SK-N-SH (cell line): ENCODE measurements at regions not wholly inside any gene's neighbourhood (a gene's known extent, or its start where the extent isn't known, plus 50 kb on each side); places are given as distances from the start of the nearest gene placed in this dataset.

Experiments used
- CTCF ChIA-PET: fragments of 300-600, 350-600 bp; formaldehyde crosslinking; extraction: SDS; loops from one replicate; lab custom pipeline; 2021; lab: Yijun Ruan, JAX
- POLR2A ChIA-PET: fragments of 350-600 bp; sonication (Branson Sonifier 250); formaldehyde crosslinking; extraction: SDS; loops from one replicate; lab custom pipeline; 2020; ENCODE audit warnings: antibody characterized with exemption, inconsistent platforms; lab: Yijun Ruan, JAX
- DNase-seq: peaks from one replicate; pipeline ENCODE4 v3.0.0; 2012
- H2AFZ ChIP-seq: fragments of 200-600 bp; sonication (generic); 2 replicates; pipeline ENCODE4 v1.8.1; 2016; ENCODE audit warnings: antibody characterized with exemption, mild to moderate bottlenecking, low read depth
- H3F3A ChIP-seq: fragments of 200-600 bp; sonication (generic); replicated peaks from 2 replicates; pipeline ENCODE3; 2016; ENCODE audit warnings: antibody characterized with exemption, mild to moderate bottlenecking; ENCODE audit not compliant: insufficient read depth
- H3K27ac ChIP-seq, 2 experiments: fragments of 200-500 bp in 1 of 2; fragments of 200-600 bp in 1 of 2; sonication (Bioruptor generic) in 1 of 2; sonication (generic), shearing (Covaris generic) in 1 of 2; 2 replicates each; pipeline versions ENCODE4 v1.5.1 to v1.6.1; 2014 to 2016; ENCODE audit warnings: low read depth in 2 of 2, inconsistent platforms in 1 of 2, low read length in 1 of 2, mild to moderate bottlenecking in 1 of 2, mixed read lengths in 1 of 2
- H3K27me3 ChIP-seq: fragments of 200-600 bp; sonication (generic), shearing (Covaris generic); 2 replicates; pipeline ENCODE4 v1.6.1; 2016; ENCODE audit warnings: mixed run types; ENCODE audit not compliant: insufficient read depth
- H3K36me3 ChIP-seq, 2 experiments: fragments of 200-500 bp in 1 of 2; fragments of 200-600 bp in 1 of 2; sonication (Bioruptor generic) in 1 of 2; sonication (generic) in 1 of 2; replicated peaks in 1 of 2; 2 replicates each; pipeline versions ENCODE3 to v1.5.1; 2014 to 2016; ENCODE audit warnings: low read length in 1 of 2, mild to moderate bottlenecking in 1 of 2; ENCODE audit not compliant: insufficient read depth in 2 of 2, control insufficient read depth in 1 of 2
- H3K4me1 ChIP-seq, 2 experiments: fragments of 200-500 bp in 1 of 2; fragments of 200-600 bp in 1 of 2; sonication (Bioruptor generic) in 1 of 2; sonication (generic), shearing (Covaris generic) in 1 of 2; 2 replicates each; pipeline versions ENCODE4 v1.5.1 to v1.6.1; 2014 to 2016; ENCODE audit warnings: low read depth in 1 of 2, low read length in 1 of 2, mixed run types in 1 of 2; ENCODE audit not compliant: insufficient read depth in 2 of 2, control insufficient read depth in 1 of 2
- H3K4me2 ChIP-seq: fragments of 200-600 bp; sonication (generic), shearing (Covaris generic); 2 replicates; pipeline ENCODE4 v1.6.1; 2017; ENCODE audit warnings: mixed run types
- H3K4me3 ChIP-seq, 2 experiments: fragments of 200-500 bp in 1 of 2; fragments of 200-600 bp in 1 of 2; sonication (Bioruptor generic) in 1 of 2; sonication (generic), shearing (Covaris generic) in 1 of 2; 2 replicates each; pipeline versions ENCODE4 v1.5.1 to v1.8.1; 2014 to 2016; ENCODE audit warnings: low read depth in 2 of 2, inconsistent platforms in 1 of 2, low read length in 1 of 2, mild to moderate bottlenecking in 1 of 2, mixed read lengths in 1 of 2, moderate library complexity in 1 of 2
- H3K79me2 ChIP-seq: fragments of 200-600 bp; sonication (generic); 2 replicates; pipeline ENCODE4 v1.8.1; 2017; ENCODE audit warnings: mild to moderate bottlenecking; ENCODE audit not compliant: insufficient read depth
- H3K9ac ChIP-seq: fragments of 200-600 bp; sonication (generic); 2 replicates; pipeline ENCODE4 v1.6.1; 2017; ENCODE audit warnings: mixed run types
- H3K9me2 ChIP-seq: fragments of 200-600 bp; sonication (generic); 2 replicates; pipeline ENCODE4 v1.6.1; 2017; ENCODE audit warnings: mixed run types
- H3K9me3 ChIP-seq: fragments of 200-600 bp; sonication (generic); 2 replicates; pipeline ENCODE4 v1.6.1; 2017; ENCODE audit warnings: mixed run types, mild to moderate bottlenecking, moderate library complexity
- H4K20me1 ChIP-seq: fragments of 200-600 bp; sonication (generic); 2 replicates; pipeline ENCODE4 v1.6.1; 2017; ENCODE audit warnings: mild to moderate bottlenecking, mixed run types; ENCODE audit not compliant: insufficient read depth
- FOSL2 ChIP-seq: IDR thresholded peaks from 2 replicates; pipeline ENCODE4 v1.4.0; 2012; ENCODE audit warnings: low read depth, mild to moderate bottlenecking, moderate library complexity, borderline replicate concordance
- FOXJ3 ChIP-seq: sonication (generic); formaldehyde crosslinking; IDR thresholded peaks from 2 replicates; pipeline ENCODE4 v1.5.1; 2020; ENCODE audit warnings: mild to moderate bottlenecking, missing genetic modification reagents
- FOXM1 ChIP-seq: IDR thresholded peaks from 2 replicates; pipeline ENCODE4 v1.4.0; 2012; ENCODE audit warnings: low read depth, mild to moderate bottlenecking
- JUND ChIP-seq: IDR thresholded peaks from 2 replicates; pipeline ENCODE4 v1.4.0; 2012
- POLR2AphosphoS5 ChIP-seq: IDR thresholded peaks from 2 replicates; pipeline ENCODE4 v1.6.1; 2012; ENCODE audit warnings: low read depth, low read length
- RCOR1 ChIP-seq: fragments of 150-350 bp; IDR thresholded peaks from 2 replicates; pipeline ENCODE4 v1.6.1; 2017; ENCODE audit warnings: antibody characterized with exemption, low read length
- RXRA ChIP-seq: IDR thresholded peaks from 2 replicates; pipeline ENCODE4 v1.4.0; 2012; ENCODE audit warnings: low read depth, mild to moderate bottlenecking, borderline replicate concordance
- TCF12 ChIP-seq: IDR thresholded peaks from 2 replicates; pipeline ENCODE4 v1.4.0; 2012
- TEAD4 ChIP-seq: IDR thresholded peaks from 2 replicates; pipeline ENCODE4 v1.4.0; 2012; ENCODE audit warnings: mild to moderate bottlenecking, borderline replicate concordance; ENCODE audit not compliant: insufficient read depth
- YY1 ChIP-seq: IDR thresholded peaks from 2 replicates; pipeline ENCODE4 v1.4.0; 2012; ENCODE audit warnings: low read depth, mild to moderate bottlenecking
- WGBS: methylation state at CpG from one replicate; pipeline ENCODE4 v1.1.6; 2017; ENCODE audit warnings: low lambda C conversion rate; 5-methylcytosine and 5-hydroxymethylcytosine counted together
- TF ChIP-seq, protein P1 (sequence below): IDR thresholded peaks from 2 replicates; pipeline ENCODE4 v1.6.1; 2012; ENCODE audit warnings: mild to moderate bottlenecking, low read depth, low read length, moderate library complexity
- TF ChIP-seq, protein P2 (sequence below): IDR thresholded peaks from 2 replicates; pipeline ENCODE4 v1.4.0; 2012; ENCODE audit warnings: low read depth, borderline replicate concordance

DNA sequence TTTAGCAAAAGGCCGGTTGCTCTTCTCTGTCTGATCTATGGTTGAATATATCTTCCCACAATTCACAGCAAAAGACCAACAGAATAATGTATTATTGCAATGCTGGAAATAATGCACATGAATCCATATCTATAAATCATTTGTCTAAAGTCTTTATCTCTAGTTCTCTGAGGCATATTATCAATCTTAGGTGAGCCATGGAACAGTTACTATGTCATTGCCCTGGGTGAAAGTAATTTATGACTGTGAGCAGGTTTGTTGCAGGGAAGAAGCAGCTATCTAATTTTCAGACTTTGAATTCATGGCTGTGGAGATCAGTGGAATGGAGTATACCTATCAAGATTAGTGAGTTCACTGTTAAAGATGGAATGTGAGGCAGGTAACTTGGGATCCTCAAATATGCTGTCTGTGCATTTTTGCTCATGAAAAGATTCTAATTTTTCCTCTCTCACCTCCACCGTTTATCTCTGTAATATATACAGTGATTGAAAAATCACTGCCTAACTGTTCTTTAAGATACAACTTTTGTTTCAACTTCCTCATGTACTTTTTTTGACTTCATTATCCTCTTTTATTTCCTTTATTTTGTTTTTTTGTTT is 256.8 kb upstream of the ARSJ start:
- WGBS, result 91% methylated on average over 2 of the region's 2 CpGs
- TF ChIP-seq RCOR1 (no peak), YY1 (no peak)
- TF ChIP-seq, all 33 proteins: peak for 0

DNA sequence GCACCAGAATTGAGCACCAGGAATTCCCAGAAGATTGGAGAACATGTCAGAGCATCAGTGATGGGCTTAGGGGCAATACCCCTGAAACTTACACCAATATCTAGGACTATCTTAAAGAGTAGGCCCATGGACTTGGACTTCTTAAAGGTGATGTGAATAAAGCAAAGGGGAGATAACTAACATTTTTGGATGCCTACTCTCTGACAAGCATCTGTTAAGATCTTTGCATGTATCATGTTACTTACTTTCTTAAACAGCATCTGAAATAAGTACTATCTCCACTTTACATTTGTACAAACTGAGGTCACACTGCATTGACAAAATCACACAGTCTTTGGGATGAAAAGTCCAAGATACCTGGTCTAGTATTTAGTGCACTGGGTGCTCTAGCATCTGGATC is 258.6 kb upstream of the ARSJ start:
- TF ChIP-seq FOXJ3 (CRISPR knock-in tag), result no peak
- no peak for TF ChIP-seq POLR2AphosphoS5
- TF ChIP-seq RXRA, result no peak
- TF ChIP-seq TEAD4, result 0 out of 2 replicates have a peak, but pooled peaks have one; percentile 54
- no peak for TF ChIP-seq RCOR1
- no peak for TF ChIP-seq FOSL2
- peak; percentile 22; the same call in 1 of the 2 replicates for TF ChIP-seq TCF12
- TF ChIP-seq, protein P1, sequence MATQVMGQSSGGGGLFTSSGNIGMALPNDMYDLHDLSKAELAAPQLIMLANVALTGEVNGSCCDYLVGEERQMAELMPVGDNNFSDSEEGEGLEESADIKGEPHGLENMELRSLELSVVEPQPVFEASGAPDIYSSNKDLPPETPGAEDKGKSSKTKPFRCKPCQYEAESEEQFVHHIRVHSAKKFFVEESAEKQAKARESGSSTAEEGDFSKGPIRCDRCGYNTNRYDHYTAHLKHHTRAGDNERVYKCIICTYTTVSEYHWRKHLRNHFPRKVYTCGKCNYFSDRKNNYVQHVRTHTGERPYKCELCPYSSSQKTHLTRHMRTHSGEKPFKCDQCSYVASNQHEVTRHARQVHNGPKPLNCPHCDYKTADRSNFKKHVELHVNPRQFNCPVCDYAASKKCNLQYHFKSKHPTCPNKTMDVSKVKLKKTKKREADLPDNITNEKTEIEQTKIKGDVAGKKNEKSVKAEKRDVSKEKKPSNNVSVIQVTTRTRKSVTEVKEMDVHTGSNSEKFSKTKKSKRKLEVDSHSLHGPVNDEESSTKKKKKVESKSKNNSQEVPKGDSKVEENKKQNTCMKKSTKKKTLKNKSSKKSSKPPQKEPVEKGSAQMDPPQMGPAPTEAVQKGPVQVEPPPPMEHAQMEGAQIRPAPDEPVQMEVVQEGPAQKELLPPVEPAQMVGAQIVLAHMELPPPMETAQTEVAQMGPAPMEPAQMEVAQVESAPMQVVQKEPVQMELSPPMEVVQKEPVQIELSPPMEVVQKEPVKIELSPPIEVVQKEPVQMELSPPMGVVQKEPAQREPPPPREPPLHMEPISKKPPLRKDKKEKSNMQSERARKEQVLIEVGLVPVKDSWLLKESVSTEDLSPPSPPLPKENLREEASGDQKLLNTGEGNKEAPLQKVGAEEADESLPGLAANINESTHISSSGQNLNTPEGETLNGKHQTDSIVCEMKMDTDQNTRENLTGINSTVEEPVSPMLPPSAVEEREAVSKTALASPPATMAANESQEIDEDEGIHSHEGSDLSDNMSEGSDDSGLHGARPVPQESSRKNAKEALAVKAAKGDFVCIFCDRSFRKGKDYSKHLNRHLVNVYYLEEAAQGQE, result no peak
- TF ChIP-seq, protein P2, sequence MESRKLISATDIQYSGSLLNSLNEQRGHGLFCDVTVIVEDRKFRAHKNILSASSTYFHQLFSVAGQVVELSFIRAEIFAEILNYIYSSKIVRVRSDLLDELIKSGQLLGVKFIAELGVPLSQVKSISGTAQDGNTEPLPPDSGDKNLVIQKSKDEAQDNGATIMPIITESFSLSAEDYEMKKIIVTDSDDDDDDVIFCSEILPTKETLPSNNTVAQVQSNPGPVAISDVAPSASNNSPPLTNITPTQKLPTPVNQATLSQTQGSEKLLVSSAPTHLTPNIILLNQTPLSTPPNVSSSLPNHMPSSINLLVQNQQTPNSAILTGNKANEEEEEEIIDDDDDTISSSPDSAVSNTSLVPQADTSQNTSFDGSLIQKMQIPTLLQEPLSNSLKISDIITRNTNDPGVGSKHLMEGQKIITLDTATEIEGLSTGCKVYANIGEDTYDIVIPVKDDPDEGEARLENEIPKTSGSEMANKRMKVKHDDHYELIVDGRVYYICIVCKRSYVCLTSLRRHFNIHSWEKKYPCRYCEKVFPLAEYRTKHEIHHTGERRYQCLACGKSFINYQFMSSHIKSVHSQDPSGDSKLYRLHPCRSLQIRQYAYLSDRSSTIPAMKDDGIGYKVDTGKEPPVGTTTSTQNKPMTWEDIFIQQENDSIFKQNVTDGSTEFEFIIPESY, result no peak
- TF ChIP-seq FOXM1, result no peak
- TF ChIP-seq JUND, result no peak
- Histone ChIP-seq H3K36me3 (no peaks in the 10 kb centered on the region), H3K27ac (no peak overlapping the region; a peak in 1 of 4 replicates), H3K9ac (no peak overlapping the region), H2AFZ (0 out of 2 replicates have a peak overlapping the region, but pooled peaks have one; percentile 45), H4K20me1 (no peaks in the 10 kb centered on the region), H3K9me2 (no peaks in the 10 kb centered on the region), H3K9me3 (no peaks in the 10 kb centered on the region), H3K4me3 (no peak overlapping the region), H3K27me3 (no peaks in the 10 kb centered on the region), H3F3A (peaks cover 4% of the 10 kb centered on the region), H3K4me2 (no peak overlapping the region), H3K4me1 (peaks cover 0 to 9% of the 10 kb centered on the region in 2 experiments; a peak in 1 of 4 replicates), H3K79me2 (no peaks in the 10 kb centered on the region)
- POLR2A ChIA-PET, result no interaction called here
- CTCF ChIA-PET, result no interaction called here
- no peak for DNase-seq

More for the DNA sequence above, 256.8 kb upstream of the ARSJ start:
- Histone ChIP-seq H3K4me2 (no peak overlapping the region), H3K36me3 (no peaks in the 10 kb centered on the region), H3K27ac (no peak overlapping the region), H3K4me1 (peaks cover 0 to 9% of the 10 kb centered on the region in 2 experiments; a peak in 1 of 4 replicates), H3K79me2 (no peaks in the 10 kb centered on the region), H3F3A (peaks cover 4% of the 10 kb centered on the region), H3K9me3 (no peaks in the 10 kb centered on the region), H2AFZ (no peak overlapping the region; the same call in 1 of the 2 replicates), H3K9ac (no peak overlapping the region), H3K4me3 (no peak overlapping the region), H3K9me2 (no peaks in the 10 kb centered on the region), H4K20me1 (no peaks in the 10 kb centered on the region), H3K27me3 (no peaks in the 10 kb centered on the region)
- POLR2A ChIA-PET, result no interaction called here
- CTCF ChIA-PET, result interaction anchor here (0.7 kb wide), 1 partner anchor 174 kb away, joined by 3 read pairs; no protein-coding TSS in a partner anchor
- no peak for DNase-seq
